CD4-positive, alpha-beta T cell (primary cell): ENCODE measurements at regions not wholly inside any gene's neighbourhood (a gene's known extent, or its start where the extent isn't known, plus 50 kb on each side); places are given as distances from the start of the nearest gene placed in this dataset.

Experiments
- ATAC-seq: fragments of 200-7000 bp; cut with Tn5 transposase; one replicate; pipeline ENCODE4 v1.10.0; 2022; ENCODE audit warnings: mild to moderate bottlenecking; ENCODE audit not compliant: poor library complexity
- CTCF ChIA-PET: fragments of 350-600 bp; sonication (Branson Sonifier 250); formaldehyde crosslinking; loops from one replicate; lab custom pipeline; 2021; ENCODE audit warnings: antibody characterized with exemption, inconsistent platforms; lab: Charles Lee
- POLR2A ChIA-PET: fragments of 350-600 bp; sonication (Branson Sonifier 250); formaldehyde crosslinking; loops from one replicate; lab custom pipeline; 2021; ENCODE audit warnings: antibody characterized with exemption, inconsistent platforms; lab: Charles Lee
- DNase-seq, 14 experiments: peaks; one replicate each; pipeline ENCODE4 v3.0.0-alpha.2; 2013 to 2020; ENCODE audit warnings: mixed read lengths in 2 of 14
- H3K27ac ChIP-seq, 2 donors: one replicate each; pipeline versions ENCODE4 v1.5.1 to v1.7.0; 2013; ENCODE audit warnings: low read length in 2 of 2, low read depth in 1 of 2, mild to moderate bottlenecking in 1 of 2
- H3K27me3 ChIP-seq, 2 experiments: 1 replicate in 1 of 2; 2 replicates in 1 of 2; pipeline versions ENCODE4 v1.6.1 to v1.7.0; 2013; ENCODE audit warnings: low read length in 2 of 2, control low read depth in 1 of 2, mild to moderate bottlenecking in 1 of 2, moderate library complexity in 1 of 2; ENCODE audit not compliant: insufficient read depth in 2 of 2, control insufficient read depth in 1 of 2
- H3K36me3 ChIP-seq: one replicate; pipeline ENCODE4 v1.6.1; 2013; ENCODE audit warnings: low read length, control low read depth; ENCODE audit not compliant: insufficient read depth
- H3K4me1 ChIP-seq: one replicate; pipeline ENCODE4 v1.6.1; 2013; ENCODE audit warnings: low read length, control low read depth; ENCODE audit not compliant: insufficient read depth
- H3K4me3 ChIP-seq: one replicate; pipeline ENCODE4 v1.5.1; 2013; ENCODE audit warnings: mild to moderate bottlenecking, low read length, moderate library complexity
- H3K9me3 ChIP-seq, 2 experiments: 1 replicate in 1 of 2; 2 replicates in 1 of 2; pipeline versions ENCODE4 v1.6.1 to v1.7.0; 2013; ENCODE audit warnings: low read length in 2 of 2, mild to moderate bottlenecking in 2 of 2, control low read depth in 1 of 2, moderate library complexity in 1 of 2; ENCODE audit not compliant: control insufficient read depth in 1 of 2, insufficient read depth in 1 of 2
- H3K27ac Mint-ChIP-seq: one replicate; pipeline ENCODE4 v1.8.0; 2020; ENCODE audit warnings: mixed read lengths
- H3K27me3 Mint-ChIP-seq: one replicate; pipeline ENCODE4 v1.8.0; 2021; ENCODE audit warnings: mixed read lengths
- H3K36me3 Mint-ChIP-seq: one replicate; pipeline ENCODE4 v1.8.0; 2021; ENCODE audit warnings: low read depth, mixed read lengths
- H3K4me1 Mint-ChIP-seq: one replicate; pipeline ENCODE4 v1.8.0; 2021; ENCODE audit warnings: low read depth, mixed read lengths
- H3K4me3 Mint-ChIP-seq: one replicate; pipeline ENCODE4 v1.8.0; 2020; ENCODE audit warnings: mild to moderate bottlenecking, mixed read lengths
- H3K9me3 Mint-ChIP-seq: one replicate; pipeline ENCODE4 v1.8.0; 2020; ENCODE audit warnings: mixed read lengths
- CTCF ChIP-seq: fragments of 200-600 bp; IDR thresholded peaks from one replicate; pipeline ENCODE4 v1.8.0; 2022; ENCODE audit warnings: antibody characterized with exemption, mild to moderate bottlenecking
- intact Hi-C, 2 experiments: fragments of 100-400 bp; cut with DNase I in 1 of 2; cut with micrococcal nuclease in 1 of 2; formaldehyde crosslinking; loops; one replicate each; pipeline versions ENCODE4 v1.15.1 to v1.9.0; 2023 to 2025; cut with DNase I, micrococcal nuclease

- no peak overlapping the region for H3K27ac ChIP-seq
- no peaks in the 10 kb centered on the region for H3K9me3 ChIP-seq
- H3K27me3 Mint-ChIP-seq: peaks cover 4% of the 10 kb centered on the region
- no peaks in the 10 kb centered on the region for H3K27me3 ChIP-seq
- no peak for TF ChIP-seq CTCF
- peaks cover 2% of the 10 kb centered on the region for H3K9me3 Mint-ChIP-seq
- DNase-seq: no peak
- intact Hi-C loops: no loop called here
- H3K4me1 Mint-ChIP-seq: no peaks in the 10 kb centered on the region
- H3K4me1 ChIP-seq: no peaks in the 10 kb centered on the region
- H3K4me3 Mint-ChIP-seq: no peak overlapping the region
- no peak for ATAC-seq
- no peaks in the 10 kb centered on the region for H3K36me3 Mint-ChIP-seq
- CTCF ChIA-PET: no interaction called here
- no peak overlapping the region for H3K27ac Mint-ChIP-seq
- POLR2A ChIA-PET: no interaction called here
- H3K4me3 ChIP-seq: no peak overlapping the region
- no peaks in the 10 kb centered on the region for H3K36me3 ChIP-seq
These were observed 378.6 kb upstream of the MCTP2 start for GRCh38 chr15:93852761-93853160.

- H3K27ac ChIP-seq: no peak overlapping the region
- H3K4me1 ChIP-seq: no peaks in the 10 kb centered on the region
- ChIA-PET CTCF (no interaction called here), POLR2A (no interaction called here)
- no peak overlapping the region for H3K27ac Mint-ChIP-seq
- peaks cover 2% of the 10 kb centered on the region for H3K9me3 Mint-ChIP-seq
- no peaks in the 10 kb centered on the region for H3K4me1 Mint-ChIP-seq
- TF ChIP-seq CTCF: no peak
- peaks cover 7% of the 10 kb centered on the region for H3K27me3 Mint-ChIP-seq
- H3K9me3 ChIP-seq: no peaks in the 10 kb centered on the region
- ATAC-seq (no peak), DNase-seq (no peak)
- no peaks in the 10 kb centered on the region for H3K27me3 ChIP-seq
- H3K4me3 Mint-ChIP-seq: no peak overlapping the region
- H3K4me3 ChIP-seq: no peak overlapping the region
- intact Hi-C loops: no loop called here
- H3K36me3 ChIP-seq: no peaks in the 10 kb centered on the region
- H3K36me3 Mint-ChIP-seq: no peaks in the 10 kb centered on the region
These were observed 382.9 kb upstream of the MCTP2 start for GRCh38 chr15:93848490-93848889.

- ChIA-PET POLR2A (no interaction called here), CTCF (no interaction called here)
- intact Hi-C loops: no loop called here
- Mint-ChIP-seq H3K27me3 (peaks cover 4% of the 10 kb centered on the region), H3K9me3 (peaks cover 3% of the 10 kb centered on the region), H3K4me3 (no peak overlapping the region), H3K36me3 (no peaks in the 10 kb centered on the region), H3K27ac (no peak overlapping the region), H3K4me1 (no peaks in the 10 kb centered on the region)
- Histone ChIP-seq H3K36me3 (no peaks in the 10 kb centered on the region), H3K9me3 (no peaks in the 10 kb centered on the region), H3K4me1 (no peaks in the 10 kb centered on the region), H3K27me3 (no peaks in the 10 kb centered on the region), H3K27ac (no peak overlapping the region), H3K4me3 (no peak overlapping the region)
- no peak for TF ChIP-seq CTCF
- ATAC-seq (no peak), DNase-seq (no peak)
These were observed 383.3 kb upstream of the MCTP2 start for GRCh38 chr15:93848076-93848475.
